HCT116 (cell line): ENCODE measurements at regions not wholly inside any gene's neighbourhood (a gene's known extent, or its start where the extent isn't known, plus 50 kb on each side); places are given as distances from the start of the nearest gene placed in this dataset.

Experiments
- ATAC-seq: fragments of 200-7000 bp; cut with Tn5 transposase; 2 replicates; pipeline ENCODE4 v1.9.1; 2020; ENCODE audit warnings: mild to moderate bottlenecking, moderate library complexity
- BruUV-seq: library from RNA; stranded (reverse); fragments of 400-500 nt; replicated peaks from 2 replicates; lab custom pipeline; 2021; lab: Mats Ljungman, UMichigan
- CTCF ChIA-PET: fragments of 300-600 bp; sonication (Branson Sonifier 250); formaldehyde crosslinking; loops from one replicate; lab custom pipeline; 2021; ENCODE audit warnings: antibody characterized with exemption; lab: Charles Lee
- POLR2A ChIA-PET: fragments of 300-600, 350-600 bp; sonication (Branson Sonifier 250); formaldehyde crosslinking; loops from one replicate; lab custom pipeline; 2021; ENCODE audit warnings: antibody characterized with exemption; lab: Charles Lee
- RAD21 ChIA-PET, 2 experiments: fragments of 300-600 bp; sonication (Branson Sonifier 250); formaldehyde crosslinking; loops; one replicate each; lab custom pipeline; 2023; ENCODE audit warnings: low total read pairs in 2 of 2; ENCODE audit not compliant: uncharacterized antibody in 2 of 2, unreplicated experiment in 2 of 2, low non-redundant PET in 1 of 2; lab: Charles Lee
- DNase-seq: peaks from one replicate; pipeline ENCODE4 v3.0.0-alpha.2; 2010; ENCODE audit warnings: low read depth, low spot score
- H2AFZ ChIP-seq: fragments of 200-600 bp; shearing (Covaris generic), sonication (generic); 2 replicates; pipeline ENCODE4 v1.6.1; 2017; ENCODE audit warnings: low read depth, mixed run types, mixed read lengths, antibody characterized with exemption, low read length; ENCODE audit not compliant: poor library complexity, severe bottlenecking
- H3K27ac ChIP-seq: 2 replicates; pipeline ENCODE4 v1.5.1; 2012; ENCODE audit warnings: low read depth, low read length
- H3K27me3 ChIP-seq: fragments of 200-600 bp; sonication (generic); 2 replicates; pipeline ENCODE4 v1.6.1; 2016; ENCODE audit warnings: mixed run types, low read length, mixed read lengths; ENCODE audit not compliant: insufficient read depth
- H3K36me3 ChIP-seq, 2 experiments: fragments of 200-500 bp in 1 of 2; fragments of 200-600 bp in 1 of 2; sonication (Bioruptor generic) in 1 of 2; sonication (generic) in 1 of 2; 2 replicates each; pipeline versions ENCODE4 v1.5.1 to v1.6.1; 2014 to 2016; ENCODE audit warnings: low read length in 2 of 2, inconsistent platforms in 1 of 2, mixed read lengths in 1 of 2, mixed run types in 1 of 2; ENCODE audit not compliant: insufficient read depth in 2 of 2, control insufficient read depth in 1 of 2
- H3K4me1 ChIP-seq, 2 experiments: fragments of 200-600 bp in 1 of 2; sonication (generic) in 1 of 2; 2 replicates each; pipeline versions ENCODE4 v1.5.1 to v1.6.1; 2012 to 2017; ENCODE audit warnings: low read length in 2 of 2, inconsistent platforms in 1 of 2, mild to moderate bottlenecking in 1 of 2, mixed read lengths in 1 of 2, mixed run types in 1 of 2, moderate library complexity in 1 of 2; ENCODE audit not compliant: insufficient read depth in 2 of 2, control insufficient read depth in 1 of 2
- H3K4me2 ChIP-seq: fragments of 200-600 bp; sonication (generic); 2 replicates; pipeline ENCODE4 v1.6.1; 2017; ENCODE audit warnings: mixed run types, low read length, mixed read lengths
- H3K4me3 ChIP-seq, 2 experiments: fragments of 200-600 bp in 1 of 2; sonication (generic) in 1 of 2; replicated peaks in 1 of 2; 2 replicates each; pipeline ENCODE4 v1.5.1; 2011 to 2016; ENCODE audit warnings: low read length in 2 of 2, control low read depth in 1 of 2, low read depth in 1 of 2, mild to moderate bottlenecking in 1 of 2, mixed read lengths in 1 of 2, mixed run types in 1 of 2
- H3K79me2 ChIP-seq: fragments of 200-600 bp; sonication (generic); 2 replicates; pipeline ENCODE4 v1.6.1; 2017; ENCODE audit warnings: mild to moderate bottlenecking, mixed run types, low read length, moderate library complexity, mixed read lengths; ENCODE audit not compliant: insufficient read depth
- H3K9ac ChIP-seq: fragments of 200-600 bp; sonication (generic); 2 replicates; pipeline ENCODE4 v1.6.1; 2016; ENCODE audit warnings: low read length, mixed read lengths
- H3K9me2 ChIP-seq: fragments of 200-600 bp; sonication (generic), shearing (Covaris generic); 2 replicates; pipeline ENCODE4 v1.6.1; 2017; ENCODE audit warnings: mixed run types, mild to moderate bottlenecking, moderate library complexity; ENCODE audit not compliant: insufficient read depth
- H3K9me3 ChIP-seq, 2 experiments: fragments of 200-500 bp in 1 of 2; fragments of 200-600 bp in 1 of 2; sonication (Bioruptor generic) in 1 of 2; sonication (generic) in 1 of 2; 2 replicates each; pipeline ENCODE4 v1.6.1; 2014 to 2017; ENCODE audit warnings: low read length in 2 of 2, mixed read lengths in 2 of 2, inconsistent platforms in 1 of 2, low read depth in 1 of 2, mild to moderate bottlenecking in 1 of 2, mixed run types in 1 of 2, moderate library complexity in 1 of 2; ENCODE audit not compliant: control insufficient read depth in 1 of 2, insufficient read depth in 1 of 2
- H4K20me1 ChIP-seq: fragments of 200-600 bp; sonication (generic), shearing (Covaris generic); 2 replicates; pipeline ENCODE4 v1.6.1; 2017; ENCODE audit warnings: mixed run types, mild to moderate bottlenecking, moderate library complexity; ENCODE audit not compliant: insufficient read depth
- CBX3 ChIP-seq: IDR thresholded peaks from 2 replicates; pipeline ENCODE4 v1.6.1; 2012; ENCODE audit warnings: low read depth
- CEBPB ChIP-seq: IDR thresholded peaks from 2 replicates; pipeline ENCODE4 v1.6.1; 2012; ENCODE audit warnings: low read depth
- EGR1 ChIP-seq: IDR thresholded peaks from 2 replicates; pipeline ENCODE4 v1.6.1; 2012; ENCODE audit warnings: low read depth
- FOSL1 ChIP-seq: IDR thresholded peaks from 2 replicates; pipeline ENCODE4 v1.6.1; 2012; ENCODE audit warnings: low read depth
- JUND ChIP-seq: IDR thresholded peaks from 2 replicates; pipeline ENCODE4 v1.6.1; 2012
- POLR2A ChIP-seq: IDR thresholded peaks from 2 replicates; pipeline ENCODE4 v1.7.0; 2011; ENCODE audit warnings: borderline replicate concordance; ENCODE audit not compliant: insufficient read depth, insufficient read length; ENCODE audit errors: extremely low read depth
- POLR2AphosphoS5 ChIP-seq: IDR thresholded peaks from 2 replicates; pipeline ENCODE4 v1.6.1; 2011; ENCODE audit warnings: mild to moderate bottlenecking, low read depth, low read length, moderate library complexity
- RAD21 ChIP-seq: IDR thresholded peaks from 2 replicates; pipeline ENCODE4 v1.6.1; 2012; ENCODE audit warnings: low read depth, mild to moderate bottlenecking
- SP1 ChIP-seq: IDR thresholded peaks from 2 replicates; pipeline ENCODE4 v1.6.1; 2012; ENCODE audit warnings: low read depth
- TCF7L2 ChIP-seq: IDR thresholded peaks from 2 replicates; pipeline ENCODE4 v1.7.0; 2011; ENCODE audit warnings: borderline replicate concordance, inconsistent platforms; ENCODE audit not compliant: insufficient read depth, insufficient read length; ENCODE audit errors: extremely low read depth
- YY1 ChIP-seq: IDR thresholded peaks from 2 replicates; pipeline ENCODE4 v1.6.1; 2011; ENCODE audit warnings: low read length, low read depth, moderate library complexity, mild to moderate bottlenecking; ENCODE audit not compliant: insufficient replicate concordance; ENCODE audit errors: extremely low read depth
- ZFX ChIP-seq: fragments of 450-650 bp; IDR thresholded peaks from 2 replicates; pipeline ENCODE4 v1.6.1; 2017
- ZNF274 ChIP-seq: fragments of 200-500 bp; sonication (Bioruptor generic); IDR thresholded peaks from 2 replicates; pipeline ENCODE4 v1.6.1; 2014; ENCODE audit warnings: mild to moderate bottlenecking, low read depth, low read length, inconsistent platforms
- intact Hi-C: fragments of 100-400 bp; cut with micrococcal nuclease; formaldehyde crosslinking; loops from 2 replicates; pipeline ENCODE4 v1.10.0; 2022
- TF ChIP-seq, protein P1 (sequence below): IDR thresholded peaks from 2 replicates; pipeline ENCODE4 v1.6.1; 2012; ENCODE audit warnings: low read depth
- TF ChIP-seq, protein P2 (sequence below): IDR thresholded peaks from 2 replicates; pipeline ENCODE4 v1.6.1; 2012
- TF ChIP-seq, protein P3 (sequence below), 3 experiments: fragments of 200-600 bp in 1 of 3; sonication (generic) in 1 of 3; IDR thresholded peaks in 2 of 3; conservative IDR thresholded peaks in 1 of 3; 2 replicates each; pipeline ENCODE4 v1.5.1; 2012 to 2017; ENCODE audit warnings: low read depth in 2 of 3, low read length in 2 of 3, antibody characterized with exemption in 1 of 3, borderline replicate concordance in 1 of 3, control low read depth in 1 of 3, mild to moderate bottlenecking in 1 of 3, mixed read lengths in 1 of 3, mixed run types in 1 of 3, moderate library complexity in 1 of 3; ENCODE audit not compliant: insufficient read depth in 1 of 3
- TF ChIP-seq, protein P4 (sequence below): IDR thresholded peaks from 2 replicates; pipeline ENCODE4 v1.6.1; 2012
- TF ChIP-seq, protein P5 (sequence below): IDR thresholded peaks from 2 replicates; pipeline ENCODE4 v1.6.1; 2011; ENCODE audit warnings: mild to moderate bottlenecking, low read length, moderate library complexity; ENCODE audit not compliant: insufficient replicate concordance; ENCODE audit errors: extremely low read depth

DNA sequence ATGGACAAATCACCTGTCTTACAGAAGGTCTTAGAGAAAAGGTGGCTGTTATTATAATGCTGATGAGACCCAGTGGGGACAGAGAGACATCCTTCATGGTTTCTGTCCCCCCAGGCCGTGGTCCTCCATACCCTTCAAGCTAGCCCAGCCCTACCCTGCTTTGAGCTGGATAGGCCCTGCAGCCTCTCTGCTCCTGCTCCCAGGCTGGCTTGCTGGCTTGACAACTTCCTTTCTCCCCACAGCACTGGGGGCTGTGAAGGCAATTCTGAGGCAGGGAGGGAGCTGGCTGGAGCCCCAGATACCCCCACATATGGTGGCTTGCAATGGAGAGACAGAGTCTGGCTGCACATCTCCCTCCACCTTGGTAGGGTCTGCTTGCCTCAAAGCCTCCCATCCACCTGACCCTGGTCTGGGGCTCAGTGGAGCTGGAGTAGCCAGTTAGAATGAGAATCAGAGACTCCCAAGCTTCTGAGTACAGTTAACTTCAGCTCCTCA lies 118.2 kb downstream of the PJA1 start:
- ATAC-seq (no peak), DNase-seq (no peak)
- no peaks in the 10 kb centered on the region for H3K79me2 ChIP-seq
- CTCF ChIA-PET: no interaction called here
- H3K27ac ChIP-seq: no peak overlapping the region
- H3K4me3 ChIP-seq: no peak overlapping the region
- H3K27me3 ChIP-seq: no peaks in the 10 kb centered on the region
- H2AFZ ChIP-seq: no peak overlapping the region
- POLR2A ChIA-PET: no interaction called here
- H3K9me3 ChIP-seq: no peaks in the 10 kb centered on the region
- no peak overlapping the region for H3K4me2 ChIP-seq
- TF ChIP-seq TCF7L2 (no peak), JUND (no peak), ZNF274 (no peak), CEBPB (no peak), FOSL1 (no peak), YY1 (no peak), POLR2A (no peak), POLR2AphosphoS5 (no peak), SP1 (no peak), RAD21 (no peak), ZFX (no peak), CBX3 (no peak), EGR1 (no peak)
- TF ChIP-seq, protein P1, sequence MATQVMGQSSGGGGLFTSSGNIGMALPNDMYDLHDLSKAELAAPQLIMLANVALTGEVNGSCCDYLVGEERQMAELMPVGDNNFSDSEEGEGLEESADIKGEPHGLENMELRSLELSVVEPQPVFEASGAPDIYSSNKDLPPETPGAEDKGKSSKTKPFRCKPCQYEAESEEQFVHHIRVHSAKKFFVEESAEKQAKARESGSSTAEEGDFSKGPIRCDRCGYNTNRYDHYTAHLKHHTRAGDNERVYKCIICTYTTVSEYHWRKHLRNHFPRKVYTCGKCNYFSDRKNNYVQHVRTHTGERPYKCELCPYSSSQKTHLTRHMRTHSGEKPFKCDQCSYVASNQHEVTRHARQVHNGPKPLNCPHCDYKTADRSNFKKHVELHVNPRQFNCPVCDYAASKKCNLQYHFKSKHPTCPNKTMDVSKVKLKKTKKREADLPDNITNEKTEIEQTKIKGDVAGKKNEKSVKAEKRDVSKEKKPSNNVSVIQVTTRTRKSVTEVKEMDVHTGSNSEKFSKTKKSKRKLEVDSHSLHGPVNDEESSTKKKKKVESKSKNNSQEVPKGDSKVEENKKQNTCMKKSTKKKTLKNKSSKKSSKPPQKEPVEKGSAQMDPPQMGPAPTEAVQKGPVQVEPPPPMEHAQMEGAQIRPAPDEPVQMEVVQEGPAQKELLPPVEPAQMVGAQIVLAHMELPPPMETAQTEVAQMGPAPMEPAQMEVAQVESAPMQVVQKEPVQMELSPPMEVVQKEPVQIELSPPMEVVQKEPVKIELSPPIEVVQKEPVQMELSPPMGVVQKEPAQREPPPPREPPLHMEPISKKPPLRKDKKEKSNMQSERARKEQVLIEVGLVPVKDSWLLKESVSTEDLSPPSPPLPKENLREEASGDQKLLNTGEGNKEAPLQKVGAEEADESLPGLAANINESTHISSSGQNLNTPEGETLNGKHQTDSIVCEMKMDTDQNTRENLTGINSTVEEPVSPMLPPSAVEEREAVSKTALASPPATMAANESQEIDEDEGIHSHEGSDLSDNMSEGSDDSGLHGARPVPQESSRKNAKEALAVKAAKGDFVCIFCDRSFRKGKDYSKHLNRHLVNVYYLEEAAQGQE: no peak
- TF ChIP-seq, protein P2, sequence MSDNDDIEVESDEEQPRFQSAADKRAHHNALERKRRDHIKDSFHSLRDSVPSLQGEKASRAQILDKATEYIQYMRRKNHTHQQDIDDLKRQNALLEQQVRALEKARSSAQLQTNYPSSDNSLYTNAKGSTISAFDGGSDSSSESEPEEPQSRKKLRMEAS: no peak
- TF ChIP-seq, protein P3, sequence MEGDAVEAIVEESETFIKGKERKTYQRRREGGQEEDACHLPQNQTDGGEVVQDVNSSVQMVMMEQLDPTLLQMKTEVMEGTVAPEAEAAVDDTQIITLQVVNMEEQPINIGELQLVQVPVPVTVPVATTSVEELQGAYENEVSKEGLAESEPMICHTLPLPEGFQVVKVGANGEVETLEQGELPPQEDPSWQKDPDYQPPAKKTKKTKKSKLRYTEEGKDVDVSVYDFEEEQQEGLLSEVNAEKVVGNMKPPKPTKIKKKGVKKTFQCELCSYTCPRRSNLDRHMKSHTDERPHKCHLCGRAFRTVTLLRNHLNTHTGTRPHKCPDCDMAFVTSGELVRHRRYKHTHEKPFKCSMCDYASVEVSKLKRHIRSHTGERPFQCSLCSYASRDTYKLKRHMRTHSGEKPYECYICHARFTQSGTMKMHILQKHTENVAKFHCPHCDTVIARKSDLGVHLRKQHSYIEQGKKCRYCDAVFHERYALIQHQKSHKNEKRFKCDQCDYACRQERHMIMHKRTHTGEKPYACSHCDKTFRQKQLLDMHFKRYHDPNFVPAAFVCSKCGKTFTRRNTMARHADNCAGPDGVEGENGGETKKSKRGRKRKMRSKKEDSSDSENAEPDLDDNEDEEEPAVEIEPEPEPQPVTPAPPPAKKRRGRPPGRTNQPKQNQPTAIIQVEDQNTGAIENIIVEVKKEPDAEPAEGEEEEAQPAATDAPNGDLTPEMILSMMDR (IDR thresholded peaks at IDR 0.05 in 2 of 3, conservative IDR thresholded peaks at IDR 0.05 in 1 of 3; ENCODE audit: borderline replicate concordance in 1 of 3, insufficient read depth in 1 of 3, low read depth in 2 of 3, low read length in 2 of 3): no peak
- TF ChIP-seq, protein P4, sequence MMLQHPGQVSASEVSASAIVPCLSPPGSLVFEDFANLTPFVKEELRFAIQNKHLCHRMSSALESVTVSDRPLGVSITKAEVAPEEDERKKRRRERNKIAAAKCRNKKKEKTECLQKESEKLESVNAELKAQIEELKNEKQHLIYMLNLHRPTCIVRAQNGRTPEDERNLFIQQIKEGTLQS: no peak
- TF ChIP-seq, protein P5, sequence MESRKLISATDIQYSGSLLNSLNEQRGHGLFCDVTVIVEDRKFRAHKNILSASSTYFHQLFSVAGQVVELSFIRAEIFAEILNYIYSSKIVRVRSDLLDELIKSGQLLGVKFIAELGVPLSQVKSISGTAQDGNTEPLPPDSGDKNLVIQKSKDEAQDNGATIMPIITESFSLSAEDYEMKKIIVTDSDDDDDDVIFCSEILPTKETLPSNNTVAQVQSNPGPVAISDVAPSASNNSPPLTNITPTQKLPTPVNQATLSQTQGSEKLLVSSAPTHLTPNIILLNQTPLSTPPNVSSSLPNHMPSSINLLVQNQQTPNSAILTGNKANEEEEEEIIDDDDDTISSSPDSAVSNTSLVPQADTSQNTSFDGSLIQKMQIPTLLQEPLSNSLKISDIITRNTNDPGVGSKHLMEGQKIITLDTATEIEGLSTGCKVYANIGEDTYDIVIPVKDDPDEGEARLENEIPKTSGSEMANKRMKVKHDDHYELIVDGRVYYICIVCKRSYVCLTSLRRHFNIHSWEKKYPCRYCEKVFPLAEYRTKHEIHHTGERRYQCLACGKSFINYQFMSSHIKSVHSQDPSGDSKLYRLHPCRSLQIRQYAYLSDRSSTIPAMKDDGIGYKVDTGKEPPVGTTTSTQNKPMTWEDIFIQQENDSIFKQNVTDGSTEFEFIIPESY: no peak
- H3K4me1 ChIP-seq: no peaks in the 10 kb centered on the region
- H3K9me2 ChIP-seq: no peaks in the 10 kb centered on the region
- no peak overlapping the region for H3K9ac ChIP-seq
- RAD21 ChIA-PET: no interaction called here
- no peaks in the 10 kb centered on the region for H4K20me1 ChIP-seq
- no peaks in the 10 kb centered on the region for H3K36me3 ChIP-seq
- no TSS peak for BruUV-seq
- intact Hi-C loops: no loop called here
